Skin epidermis (tissue), 12 donors: ENCODE measurements at regions not wholly inside any gene's neighbourhood (a gene's known extent, or its start where the extent isn't known, plus 50 kb on each side); places are given as distances from the start of the nearest gene placed in this dataset.
A peak's percentile ranks its signal among the peaks of the same experiment; 100 is the strongest.
"Not testable (repeated sequence)": the region's sequence is repeated elsewhere in the genome, so short reads cannot be mapped to it uniquely, and the experiment has no call there.

Source experiments
- H3K27ac ChIP-seq, 21 experiments: fragments of 200-600 bp; sonication (generic) in 11 of 21; one replicate each; pipeline ENCODE4 v1.5.0; 2020; ENCODE audit warnings: mild to moderate bottlenecking in 3 of 21, inconsistent platforms in 2 of 21, moderate library complexity in 2 of 21
- H3K4me3 ChIP-seq, 7 experiments: fragments of 200-600 bp; sonication (generic) in 2 of 7; one replicate each; pipeline ENCODE4 v1.5.0; 2020; ENCODE audit warnings: inconsistent platforms in 2 of 7, mild to moderate bottlenecking in 2 of 7, moderate library complexity in 1 of 7

- H3K27ac ChIP-seq, result no peak overlapping the region
- no peak overlapping the region for H3K4me3 ChIP-seq
These were observed 1643.5 kb downstream of the TP53TG3F start for GRCh38 chr16:35102780-35103403.

GRCh38 chr16:35111772-35112171 lies 1652.4 kb downstream of the TP53TG3F start:
- H3K27ac ChIP-seq, H3K4me3 ChIP-seq: not testable (repeated sequence)

- Histone ChIP-seq H3K4me3 (no peak overlapping the region), H3K27ac (no peak overlapping the region)
These were observed 1672.0 kb downstream of the TP53TG3F start for GRCh38 chr16:35131429-35131828.

GRCh38 chr16:35134471-35134870 lies 1675.1 kb downstream of the TP53TG3F start:
- Histone ChIP-seq H3K27ac (peak overlapping the region in 2 of 21 experiments; percentile 37), H3K4me3 (no peak overlapping the region)

GRCh38 chr16:35140293-35140986 lies 1681.0 kb downstream of the TP53TG3F start:
- Histone ChIP-seq H3K4me3 (no peak overlapping the region), H3K27ac (no peak overlapping the region)

GRCh38 chr16:35141303-35141702 lies 1681.9 kb downstream of the TP53TG3F start:
- Histone ChIP-seq H3K4me3 (no peak overlapping the region), H3K27ac (no peak overlapping the region)

- H3K27ac ChIP-seq, result no peak overlapping the region
- no peak overlapping the region for H3K4me3 ChIP-seq
These were observed 1682.9 kb downstream of the TP53TG3F start for GRCh38 chr16:35142147-35142808.

GRCh38 chr16:35142809-35143192 lies 1683.4 kb downstream of the TP53TG3F start:
- no peak overlapping the region for H3K4me3 ChIP-seq
- no peak overlapping the region for H3K27ac ChIP-seq

GRCh38 chr16:35144212-35144932 lies 1685.0 kb downstream of the TP53TG3F start:
- Histone ChIP-seq H3K4me3 (no peak overlapping the region), H3K27ac (no peak overlapping the region)

- no peak overlapping the region for H3K27ac ChIP-seq
These were observed 1686.8 kb downstream of the TP53TG3F start for GRCh38 chr16:35146031-35146710.

GRCh38 chr16:35146723-35147458 lies 1687.5 kb downstream of the TP53TG3F start:
- H3K27ac ChIP-seq, result no peak overlapping the region
- no peak overlapping the region for H3K4me3 ChIP-seq

More at GRCh38 chr16:35146031-35146710, 1686.8 kb downstream of the TP53TG3F start:
- H3K4me3 ChIP-seq, result no peak overlapping the region

- Histone ChIP-seq H3K4me3 (no peak overlapping the region), H3K27ac (no peak overlapping the region)
These were observed 1688.4 kb downstream of the TP53TG3F start for GRCh38 chr16:35147556-35148504.

- Histone ChIP-seq H3K4me3 (no peak overlapping the region), H3K27ac (no peak overlapping the region)
These were observed 1689.3 kb downstream of the TP53TG3F start for GRCh38 chr16:35148748-35149147.

GRCh38 chr16:35149550-35149949 lies 1690.1 kb downstream of the TP53TG3F start:
- Histone ChIP-seq H3K4me3 (no peak overlapping the region), H3K27ac (no peak overlapping the region)

- Histone ChIP-seq H3K27ac (no peak overlapping the region), H3K4me3 (no peak overlapping the region)
These were observed 1691.4 kb downstream of the TP53TG3F start for GRCh38 chr16:35150805-35151312.

- H3K27ac ChIP-seq, result no peak overlapping the region
These were observed 1692.7 kb downstream of the TP53TG3F start for GRCh38 chr16:35152067-35152627.

GRCh38 chr16:35154627-35155026 lies 1695.2 kb downstream of the TP53TG3F start:
- H3K4me3 ChIP-seq, result no peak overlapping the region
- H3K27ac ChIP-seq, result no peak overlapping the region

More at GRCh38 chr16:35152067-35152627, 1692.7 kb downstream of the TP53TG3F start:
- H3K4me3 ChIP-seq, result no peak overlapping the region
